ENCODE measurements at regions not wholly inside any gene's neighbourhood (a gene's known extent, or its start where the extent isn't known, plus 50 kb on each side); places are given as distances from the start of the nearest gene placed in this dataset.

GRCh38 chr1:34270181-34270580 is 93.5 kb downstream of the C1orf94 start:
- DNase-seq (ENCODE audit: low spot score), result no peak
- no peak for ATAC-seq (ENCODE audit: low FRiP score)

GRCh38 chr1:34272152-34272551 is 95.4 kb downstream of the C1orf94 start:
- TF ChIP-seq CTCF (IDR thresholded peaks at IDR 0.05), result no peak
- ATAC-seq (ENCODE audit: low FRiP score), result no peak
- no peak for DNase-seq (ENCODE audit: low spot score)

More at GRCh38 chr1:34270181-34270580, 93.5 kb downstream of the C1orf94 start:
- no peak for TF ChIP-seq CTCF (IDR thresholded peaks at IDR 0.05)

GRCh38 chr1:34275150-34275549 is 98.4 kb downstream of the C1orf94 start:
- ATAC-seq (ENCODE audit: low FRiP score), result no peak
- DNase-seq (ENCODE audit: low spot score), result no peak
- TF ChIP-seq CTCF (IDR thresholded peaks at IDR 0.05), result no peak

GRCh38 chr1:34276606-34277005 is 99.9 kb downstream of the C1orf94 start:
- no peak for TF ChIP-seq CTCF (IDR thresholded peaks at IDR 0.05)
- DNase-seq (ENCODE audit: low spot score) (no peak), ATAC-seq (ENCODE audit: low FRiP score) (no peak)

- DNase-seq (ENCODE audit: low spot score), result no peak
- TF ChIP-seq CTCF (IDR thresholded peaks at IDR 0.05), result no peak
- ATAC-seq (ENCODE audit: low FRiP score), result no peak
These were observed 100.4 kb downstream of the C1orf94 start for GRCh38 chr1:34277150-34277549.

GRCh38 chr1:34278211-34278610 is 101.5 kb downstream of the C1orf94 start:
- no peak for TF ChIP-seq CTCF (IDR thresholded peaks at IDR 0.05)
- DNase-seq (ENCODE audit: low spot score) (no peak), ATAC-seq (ENCODE audit: low FRiP score) (no peak)

GRCh38 chr1:34279971-34280370 is 103.3 kb downstream of the C1orf94 start:
- ATAC-seq (ENCODE audit: low FRiP score) (no peak), DNase-seq (ENCODE audit: low spot score) (no peak)
- TF ChIP-seq CTCF (IDR thresholded peaks at IDR 0.05), result no peak

Data from omental fat pad (tissue), 3 donors.